ENCODE measurements at regions not wholly inside any gene's neighbourhood (a gene's known extent, or its start where the extent isn't known, plus 50 kb on each side); places are given as distances from the start of the nearest gene placed in this dataset.
A peak's percentile ranks its signal among the peaks of the same experiment; 100 is the strongest.

GRCh38 chr4:102437111-102437510, 64.0 kb upstream of the NFKB1 start:
- DNase-seq (ENCODE audit: low read depth, low spot score) (no peak), FAIRE-seq (no peak)
- Histone ChIP-seq H2AFZ (ENCODE audit: control insufficient read depth, low read length) (no peak overlapping the region), H3K27ac (ENCODE audit: control insufficient read depth, insufficient read depth, low read length) (no peak overlapping the region), H3K9ac (ENCODE audit: control insufficient read depth, extremely low read depth, insufficient read depth, low read length) (no peak overlapping the region), H3K36me3 (ENCODE audit: control insufficient read depth in 2 of 2, extremely low read depth in 1 of 2, insufficient read depth in 2 of 2, low read length in 2 of 2) (no peaks in the 10 kb centered on the region), H3K9me3 (ENCODE audit: control insufficient read depth, low read depth, low read length) (no peaks in the 10 kb centered on the region), H3K4me2 (ENCODE audit: control insufficient read depth, extremely low read depth, insufficient read depth, low read depth, low read length) (no peak overlapping the region), H3K4me3 (ENCODE audit: control insufficient read depth in 2 of 3, extremely low read depth in 1 of 3, insufficient read depth in 2 of 3, low read depth in 1 of 3, low read length in 3 of 3) (no peak overlapping the region), H3K79me2 (ENCODE audit: control insufficient read depth, insufficient read depth, low read length) (no peaks in the 10 kb centered on the region), H4K20me1 (ENCODE audit: control insufficient read depth, extremely low read depth, insufficient read depth, low read length) (no peaks in the 10 kb centered on the region), H3K9me1 (ENCODE audit: control insufficient read depth, extremely low read depth, insufficient read depth, low read length) (no peaks in the 10 kb centered on the region), H3K4me1 (ENCODE audit: control insufficient read depth, extremely low read depth, insufficient read depth, low read length) (peaks cover 15% of the 10 kb centered on the region), H3K27me3 (ENCODE audit: control insufficient read depth, extremely low read depth, insufficient read depth, low read length) (no peaks in the 10 kb centered on the region)
- TF ChIP-seq CTCF (optimal IDR thresholded peaks at IDR 0.05 in 1 of 3, IDR thresholded peaks at IDR 0.05 in 1 of 3, conservative IDR thresholded peaks at IDR 0.05 in 1 of 3; ENCODE audit: extremely low read depth in 1 of 3, insufficient read depth in 2 of 3, low read length in 3 of 3) (no peak), EZH2 (IDR thresholded peaks at IDR 0.05; ENCODE audit: low read length) (no peak)
- dilution Hi-C loops (cut with MboI; ENCODE audit: extremely low pct_ligation_motif_present, low sequenced_read_pairs): no loop called here

- dilution Hi-C loops (cut with MboI; ENCODE audit: extremely low pct_ligation_motif_present, low sequenced_read_pairs): no loop called here
- peak overlapping the region; percentile 2 for H3K4me2 ChIP-seq (ENCODE audit: control insufficient read depth, extremely low read depth, insufficient read depth, low read depth, low read length)
- H3K4me1 ChIP-seq (ENCODE audit: control insufficient read depth, extremely low read depth, insufficient read depth, low read length): peaks cover 15% of the 10 kb centered on the region
- FAIRE-seq (peak; percentile 67), DNase-seq (ENCODE audit: low read depth, low spot score) (no peak)
- peak overlapping the region; percentile 0 for H3K9ac ChIP-seq (ENCODE audit: control insufficient read depth, extremely low read depth, insufficient read depth, low read length)
- no peaks in the 10 kb centered on the region for H3K79me2 ChIP-seq (ENCODE audit: control insufficient read depth, insufficient read depth, low read length)
- H3K36me3 ChIP-seq (ENCODE audit: control insufficient read depth in 2 of 2, extremely low read depth in 1 of 2, insufficient read depth in 2 of 2, low read length in 2 of 2): no peaks in the 10 kb centered on the region
- no peak overlapping the region for H2AFZ ChIP-seq (ENCODE audit: control insufficient read depth, low read length)
- no peak overlapping the region for H3K4me3 ChIP-seq (ENCODE audit: control insufficient read depth in 2 of 3, extremely low read depth in 1 of 3, insufficient read depth in 2 of 3, low read depth in 1 of 3, low read length in 3 of 3)
- no peaks in the 10 kb centered on the region for H4K20me1 ChIP-seq (ENCODE audit: control insufficient read depth, extremely low read depth, insufficient read depth, low read length)
- no peaks in the 10 kb centered on the region for H3K27me3 ChIP-seq (ENCODE audit: control insufficient read depth, extremely low read depth, insufficient read depth, low read length)
- no peak for TF ChIP-seq EZH2 (IDR thresholded peaks at IDR 0.05; ENCODE audit: low read length)
- no peak for TF ChIP-seq CTCF (optimal IDR thresholded peaks at IDR 0.05 in 1 of 3, IDR thresholded peaks at IDR 0.05 in 1 of 3, conservative IDR thresholded peaks at IDR 0.05 in 1 of 3; ENCODE audit: extremely low read depth in 1 of 3, insufficient read depth in 2 of 3, low read length in 3 of 3)
- no peaks in the 10 kb centered on the region for H3K9me1 ChIP-seq (ENCODE audit: control insufficient read depth, extremely low read depth, insufficient read depth, low read length)
- peak overlapping the region; percentile 59 for H3K27ac ChIP-seq (ENCODE audit: control insufficient read depth, insufficient read depth, low read length)
- H3K9me3 ChIP-seq (ENCODE audit: control insufficient read depth, low read depth, low read length): no peaks in the 10 kb centered on the region
Observed at GRCh38 chr4:102438396-102439235, 62.5 kb upstream of the NFKB1 start.

All from keratinocyte (primary cell).